CD4-positive, alpha-beta T cell (primary cell): ENCODE measurements at regions not wholly inside any gene's neighbourhood (a gene's known extent, or its start where the extent isn't known, plus 50 kb on each side); places are given as distances from the start of the nearest gene placed in this dataset.

Experiments
- ATAC-seq: fragments of 200-7000 bp; cut with Tn5 transposase; one replicate; pipeline ENCODE4 v1.10.0; 2022; ENCODE audit warnings: mild to moderate bottlenecking; ENCODE audit not compliant: poor library complexity
- CTCF ChIA-PET: fragments of 350-600 bp; sonication (Branson Sonifier 250); formaldehyde crosslinking; loops from one replicate; lab custom pipeline; 2021; ENCODE audit warnings: antibody characterized with exemption, inconsistent platforms; lab: Charles Lee
- POLR2A ChIA-PET: fragments of 350-600 bp; sonication (Branson Sonifier 250); formaldehyde crosslinking; loops from one replicate; lab custom pipeline; 2021; ENCODE audit warnings: antibody characterized with exemption, inconsistent platforms; lab: Charles Lee
- DNase-seq, 14 experiments: peaks; one replicate each; pipeline ENCODE4 v3.0.0-alpha.2; 2013 to 2020; ENCODE audit warnings: mixed read lengths in 2 of 14
- H3K27ac ChIP-seq, 2 donors: one replicate each; pipeline versions ENCODE4 v1.5.1 to v1.7.0; 2013; ENCODE audit warnings: low read length in 2 of 2, low read depth in 1 of 2, mild to moderate bottlenecking in 1 of 2
- H3K27me3 ChIP-seq, 2 experiments: 1 replicate in 1 of 2; 2 replicates in 1 of 2; pipeline versions ENCODE4 v1.6.1 to v1.7.0; 2013; ENCODE audit warnings: low read length in 2 of 2, control low read depth in 1 of 2, mild to moderate bottlenecking in 1 of 2, moderate library complexity in 1 of 2; ENCODE audit not compliant: insufficient read depth in 2 of 2, control insufficient read depth in 1 of 2
- H3K36me3 ChIP-seq: one replicate; pipeline ENCODE4 v1.6.1; 2013; ENCODE audit warnings: low read length, control low read depth; ENCODE audit not compliant: insufficient read depth
- H3K4me1 ChIP-seq: one replicate; pipeline ENCODE4 v1.6.1; 2013; ENCODE audit warnings: low read length, control low read depth; ENCODE audit not compliant: insufficient read depth
- H3K4me3 ChIP-seq: one replicate; pipeline ENCODE4 v1.5.1; 2013; ENCODE audit warnings: mild to moderate bottlenecking, low read length, moderate library complexity
- H3K9me3 ChIP-seq, 2 experiments: 1 replicate in 1 of 2; 2 replicates in 1 of 2; pipeline versions ENCODE4 v1.6.1 to v1.7.0; 2013; ENCODE audit warnings: low read length in 2 of 2, mild to moderate bottlenecking in 2 of 2, control low read depth in 1 of 2, moderate library complexity in 1 of 2; ENCODE audit not compliant: control insufficient read depth in 1 of 2, insufficient read depth in 1 of 2
- H3K27ac Mint-ChIP-seq: one replicate; pipeline ENCODE4 v1.8.0; 2020; ENCODE audit warnings: mixed read lengths
- H3K27me3 Mint-ChIP-seq: one replicate; pipeline ENCODE4 v1.8.0; 2021; ENCODE audit warnings: mixed read lengths
- H3K36me3 Mint-ChIP-seq: one replicate; pipeline ENCODE4 v1.8.0; 2021; ENCODE audit warnings: low read depth, mixed read lengths
- H3K4me1 Mint-ChIP-seq: one replicate; pipeline ENCODE4 v1.8.0; 2021; ENCODE audit warnings: low read depth, mixed read lengths
- H3K4me3 Mint-ChIP-seq: one replicate; pipeline ENCODE4 v1.8.0; 2020; ENCODE audit warnings: mild to moderate bottlenecking, mixed read lengths
- H3K9me3 Mint-ChIP-seq: one replicate; pipeline ENCODE4 v1.8.0; 2020; ENCODE audit warnings: mixed read lengths
- CTCF ChIP-seq: fragments of 200-600 bp; IDR thresholded peaks from one replicate; pipeline ENCODE4 v1.8.0; 2022; ENCODE audit warnings: antibody characterized with exemption, mild to moderate bottlenecking
- intact Hi-C, 2 experiments: fragments of 100-400 bp; cut with DNase I in 1 of 2; cut with micrococcal nuclease in 1 of 2; formaldehyde crosslinking; loops; one replicate each; pipeline versions ENCODE4 v1.15.1 to v1.9.0; 2023 to 2025; cut with DNase I, micrococcal nuclease

DNA sequence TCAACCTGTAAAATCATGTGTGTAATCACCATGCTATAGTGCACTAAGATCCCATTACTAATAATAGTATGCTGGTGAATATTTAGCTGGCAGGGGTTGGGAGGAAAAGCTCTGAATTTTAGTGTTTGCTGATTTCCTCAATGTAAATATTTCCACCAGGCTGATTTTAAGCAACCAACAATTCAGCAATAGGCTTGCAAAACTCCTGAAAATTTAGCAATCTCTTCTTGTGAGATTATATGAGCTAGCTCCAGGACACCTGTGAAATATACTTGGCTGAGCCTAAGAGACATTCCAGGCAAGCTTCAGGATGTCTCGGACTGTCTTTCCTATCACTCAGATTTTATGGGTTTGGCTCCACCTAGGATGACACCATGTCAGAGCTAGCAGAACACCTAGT is 106.9 kb upstream of the ANO4 start:
- no peak for TF ChIP-seq CTCF
- Histone ChIP-seq H3K27me3 (no peaks in the 10 kb centered on the region), H3K9me3 (peaks cover 9 to 11% of the 10 kb centered on the region in 2 experiments), H3K36me3 (no peaks in the 10 kb centered on the region), H3K27ac (no peak overlapping the region), H3K4me3 (no peak overlapping the region), H3K4me1 (no peaks in the 10 kb centered on the region)
- ChIA-PET POLR2A (no interaction called here), CTCF (no interaction called here)
- Mint-ChIP-seq H3K4me3 (no peak overlapping the region), H3K27me3 (no peaks in the 10 kb centered on the region), H3K9me3 (peaks cover 7% of the 10 kb centered on the region), H3K36me3 (no peaks in the 10 kb centered on the region), H3K27ac (no peak overlapping the region), H3K4me1 (no peaks in the 10 kb centered on the region)
- intact Hi-C loops: no loop called here
- ATAC-seq (no peak), DNase-seq (no peak)

- Histone ChIP-seq H3K4me1 (no peaks in the 10 kb centered on the region), H3K9me3 (peaks cover 9 to 11% of the 10 kb centered on the region in 2 experiments), H3K27me3 (no peaks in the 10 kb centered on the region), H3K27ac (no peak overlapping the region), H3K4me3 (no peak overlapping the region), H3K36me3 (no peaks in the 10 kb centered on the region)
- H3K4me1 Mint-ChIP-seq: no peaks in the 10 kb centered on the region
- no peak for ATAC-seq
- H3K9me3 Mint-ChIP-seq: peaks cover 7% of the 10 kb centered on the region
- no peak overlapping the region for H3K4me3 Mint-ChIP-seq
- H3K27ac Mint-ChIP-seq: no peak overlapping the region
- H3K27me3 Mint-ChIP-seq: no peaks in the 10 kb centered on the region
- no peak for DNase-seq
- no peaks in the 10 kb centered on the region for H3K36me3 Mint-ChIP-seq
- CTCF ChIA-PET: no interaction called here
- intact Hi-C loops: no loop called here
- POLR2A ChIA-PET: no interaction called here
- no peak for TF ChIP-seq CTCF
Measured at GRCh38 chr12:100688451-100688864, 106.1 kb upstream of the ANO4 start.

GRCh38 chr12:100692502-100692901 is 102.1 kb upstream of the ANO4 start:
- no peaks in the 10 kb centered on the region for H3K27me3 ChIP-seq
- Mint-ChIP-seq H3K4me3 (no peak overlapping the region), H3K27me3 (no peaks in the 10 kb centered on the region), H3K27ac (no peak overlapping the region), H3K9me3 (no peaks in the 10 kb centered on the region), H3K4me1 (no peaks in the 10 kb centered on the region), H3K36me3 (no peaks in the 10 kb centered on the region)
- peaks cover 0 to 4% of the 10 kb centered on the region in 2 experiments for H3K9me3 ChIP-seq
- TF ChIP-seq CTCF: no peak
- ATAC-seq (no peak), DNase-seq (no peak)
- no peaks in the 10 kb centered on the region for H3K36me3 ChIP-seq
- no peak overlapping the region for H3K27ac ChIP-seq
- ChIA-PET POLR2A (interaction anchor here (0.6 kb wide), 1 partner anchor 442 kb away, joined by 3 read pairs; no protein-coding TSS in a partner anchor), CTCF (no interaction called here)
- intact Hi-C loops: no loop called here
- H3K4me3 ChIP-seq: no peak overlapping the region
- no peaks in the 10 kb centered on the region for H3K4me1 ChIP-seq
